Keratinocyte (primary cell): ENCODE measurements at regions not wholly inside any gene's neighbourhood (a gene's known extent, or its start where the extent isn't known, plus 50 kb on each side); places are given as distances from the start of the nearest gene placed in this dataset.

Source experiments
- CTCF ChIP-seq, 3 experiments: IDR thresholded peaks in 1 of 3; conservative IDR thresholded peaks in 1 of 3; optimal IDR thresholded peaks in 1 of 3; 2 replicates in 2 of 3; 3 replicates in 1 of 3; pipeline versions ENCODE3 to v1.5.1; 2011; ENCODE audit warnings: low read length in 3 of 3, mild to moderate bottlenecking in 3 of 3, moderate library complexity in 2 of 3, control low read depth in 1 of 3, inconsistent platforms in 1 of 3; ENCODE audit not compliant: insufficient read depth in 2 of 3; ENCODE audit errors: extremely low read depth in 1 of 3
- EZH2 ChIP-seq: IDR thresholded peaks from one replicate; pipeline ENCODE4 v1.6.1; 2012; ENCODE audit warnings: inconsistent platforms, mild to moderate bottlenecking, low read length, moderate library complexity

GRCh38 chr4:127362686-127363085 is 270.1 kb upstream of the INTU start:
- TF ChIP-seq EZH2 (no peak), CTCF (optimal IDR thresholded peaks at IDR 0.05 in 1 of 3, IDR thresholded peaks at IDR 0.05 in 1 of 3, conservative IDR thresholded peaks at IDR 0.05 in 1 of 3; ENCODE audit: extremely low read depth in 1 of 3, insufficient read depth in 2 of 3, low read length in 3 of 3) (no peak)
